Activated CD4-positive, alpha-beta T cell treated with anti-CD3 and anti-CD28 coated beads for 24 hours (primary cell): ENCODE measurements at regions not wholly inside any gene's neighbourhood (a gene's known extent, or its start where the extent isn't known, plus 50 kb on each side); places are given as distances from the start of the nearest gene placed in this dataset.
"Not testable (repeated sequence)": the region's sequence is repeated elsewhere in the genome, so short reads cannot be mapped to it uniquely, and the experiment has no call there.

ENCODE experiments used
- DNase-seq, 2 donors: peaks; one replicate each; pipeline ENCODE4 v3.0.0-alpha.2; 2020; ENCODE audit warnings: low read depth in 2 of 2

GRCh38 chr5:63555874-63556273 is 406.4 kb downstream of the HTR1A start:
- no peak for DNase-seq

- DNase-seq = no peak
Measured at GRCh38 chr5:63554191-63554590, 408.1 kb downstream of the HTR1A start.

- DNase-seq = no peak
Measured at GRCh38 chr5:63553073-63553472, 409.2 kb downstream of the HTR1A start.

- no peak for DNase-seq
Measured at GRCh38 chr5:63535840-63536602, 426.2 kb downstream of the HTR1A start.

- DNase-seq = no peak
Measured at GRCh38 chr5:63524281-63524680, 438.0 kb downstream of the HTR1A start.

- DNase-seq = no peak
Measured at GRCh38 chr5:63516006-63516405, 446.2 kb downstream of the HTR1A start.

- DNase-seq = no peak
Measured at GRCh38 chr5:63500242-63500641, 462.0 kb downstream of the HTR1A start.

- DNase-seq = no peak
Measured at GRCh38 chr5:63495225-63495624, 467.0 kb downstream of the HTR1A start.

GRCh38 chr5:63483338-63483737 is 478.9 kb downstream of the HTR1A start:
- no peak for DNase-seq

- no peak for DNase-seq
Measured at GRCh38 chr5:63473335-63473967, 488.8 kb downstream of the HTR1A start.

GRCh38 chr5:63456279-63456678 is 506.0 kb downstream of the HTR1A start:
- DNase-seq = no peak

GRCh38 chr5:63451188-63451587 is 511.1 kb downstream of the HTR1A start:
- DNase-seq = no peak

GRCh38 chr5:63439537-63439936 is 522.7 kb downstream of the HTR1A start:
- DNase-seq = no peak

GRCh38 chr5:63409737-63410136 is 552.5 kb downstream of the HTR1A start:
- DNase-seq = no peak

GRCh38 chr5:63408984-63409383 is 553.3 kb downstream of the HTR1A start:
- DNase-seq = no peak

GRCh38 chr5:63401436-63402046 is 560.7 kb downstream of the HTR1A start:
- DNase-seq = peak in 1 of 2 donors; percentile 9

- no peak for DNase-seq
Measured at GRCh38 chr5:63400079-63400478, 562.2 kb downstream of the HTR1A start.

GRCh38 chr5:63398346-63398745 is 563.9 kb downstream of the HTR1A start:
- no peak for DNase-seq

- not testable (repeated sequence) for DNase-seq
Measured at GRCh38 chr5:63388188-63388587, 574.1 kb downstream of the HTR1A start.

GRCh38 chr5:63375851-63376250 is 586.4 kb downstream of the HTR1A start:
- DNase-seq = no peak

GRCh38 chr5:63374085-63374484 is 588.2 kb downstream of the HTR1A start:
- no peak for DNase-seq

- no peak for DNase-seq
Measured at GRCh38 chr5:63351164-63351563, 611.1 kb downstream of the HTR1A start.

GRCh38 chr5:63346451-63346850 is 615.8 kb downstream of the HTR1A start:
- DNase-seq = no peak
